ENCODE measurements at regions not wholly inside any gene's neighbourhood (a gene's known extent, or its start where the extent isn't known, plus 50 kb on each side); places are given as distances from the start of the nearest gene placed in this dataset.

DNA sequence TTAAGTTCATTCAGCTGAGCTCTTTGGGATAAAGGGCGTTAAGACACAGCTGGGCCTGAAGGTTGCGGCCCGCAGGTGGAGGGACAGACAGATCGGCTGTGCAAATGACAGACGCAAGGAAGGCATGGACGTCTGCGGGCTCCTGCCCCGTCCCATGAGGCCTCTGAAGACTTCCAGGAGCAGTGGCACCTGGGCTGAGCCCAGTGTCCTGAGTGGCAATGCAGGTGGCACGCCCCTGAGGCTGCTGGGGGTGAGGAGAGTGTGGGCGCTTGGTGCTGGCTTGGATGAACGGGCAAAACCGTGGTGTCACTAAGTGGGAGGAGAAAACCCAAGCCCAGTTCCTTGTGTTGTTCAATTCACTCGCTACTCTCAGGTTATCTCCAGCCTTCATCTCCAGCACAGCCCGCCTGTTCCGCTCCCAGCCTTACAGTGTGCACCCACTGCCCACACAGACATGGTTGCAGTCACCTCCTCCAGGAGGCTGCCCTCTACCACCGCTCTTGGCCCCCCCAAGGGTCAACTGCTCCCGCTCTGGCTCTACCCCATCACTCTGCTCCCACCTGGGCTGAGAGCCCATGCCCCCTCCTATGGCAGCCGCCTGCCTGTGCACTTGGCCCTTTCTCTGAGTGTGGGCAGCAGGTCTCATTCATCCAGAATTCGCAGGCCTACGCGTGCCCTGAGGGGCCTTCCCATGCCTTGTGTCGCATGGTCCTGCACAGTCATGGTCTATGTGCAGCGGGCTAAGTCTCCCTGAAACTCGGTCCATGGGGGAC, 50.3 kb downstream of the PTGR3 start:
- Histone ChIP-seq H3K27me3 (replicated peaks) (no peaks in the 10 kb centered on the region), H3K4me3 (no peak overlapping the region), H3K4me1 (replicated peaks) (peaks cover 10% of the 10 kb centered on the region), H3K36me3 (no peaks in the 10 kb centered on the region), H3K9me3 (replicated peaks) (no peaks in the 10 kb centered on the region), H3K27ac (no peak overlapping the region)
- DNase-seq (ENCODE audit: low read depth in 1 of 2, low spot score in 2 of 2) = no peak

DNA sequence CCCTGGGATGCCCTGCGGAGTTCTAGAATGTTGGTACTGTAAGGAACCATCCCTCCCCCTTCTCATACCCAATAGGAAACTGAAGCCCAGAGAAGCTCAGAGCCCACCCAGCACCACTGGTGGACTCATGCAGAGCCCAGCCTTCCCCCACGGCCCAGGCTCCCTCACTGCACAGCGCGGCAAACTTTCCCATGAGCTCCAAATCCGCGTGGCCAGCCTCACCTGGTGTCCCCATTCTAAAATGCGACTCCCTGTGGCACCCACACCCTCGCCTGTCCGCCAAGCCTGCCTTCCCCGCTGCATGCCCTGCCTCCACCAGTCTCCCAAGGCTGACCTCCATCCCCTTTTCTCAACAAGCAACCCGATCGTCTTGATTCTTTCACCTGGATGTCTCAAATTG, 51.1 kb downstream of the PTGR3 start:
- H3K4me3 ChIP-seq = no peak overlapping the region
- H3K4me1 ChIP-seq (replicated peaks) = peaks cover 10% of the 10 kb centered on the region
- no peaks in the 10 kb centered on the region for H3K9me3 ChIP-seq (replicated peaks)
- no peaks in the 10 kb centered on the region for H3K36me3 ChIP-seq
- no peak for DNase-seq (ENCODE audit: low read depth in 1 of 2, low spot score in 2 of 2)
- H3K27ac ChIP-seq = no peak overlapping the region
- H3K27me3 ChIP-seq (replicated peaks) = no peaks in the 10 kb centered on the region

DNA sequence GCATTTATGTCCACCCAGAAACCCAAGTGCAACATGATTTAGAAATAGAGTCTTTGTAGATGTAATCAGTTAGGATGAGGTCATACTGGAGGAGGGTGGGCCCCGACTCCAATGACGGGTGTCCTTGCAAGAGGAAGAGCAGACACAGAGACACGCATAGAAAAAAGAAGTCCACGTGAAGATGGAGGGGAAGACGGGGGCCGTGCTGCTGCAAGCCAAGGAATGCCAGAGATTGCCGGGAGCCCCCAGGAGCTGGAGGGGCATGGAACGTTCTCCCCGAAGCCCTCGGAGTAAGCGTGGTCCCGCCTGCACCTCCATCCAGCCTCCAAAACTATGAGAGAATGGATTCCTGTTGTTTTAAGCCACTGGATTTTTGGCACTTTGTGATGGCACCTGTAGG, 51.6 kb downstream of the PTGR3 start:
- Histone ChIP-seq H3K4me3 (no peak overlapping the region), H3K36me3 (no peaks in the 10 kb centered on the region), H3K27me3 (replicated peaks) (no peaks in the 10 kb centered on the region), H3K4me1 (replicated peaks) (peaks cover 10% of the 10 kb centered on the region), H3K9me3 (replicated peaks) (no peaks in the 10 kb centered on the region), H3K27ac (no peak overlapping the region)
- DNase-seq (ENCODE audit: low read depth in 1 of 2, low spot score in 2 of 2) = no peak

DNA sequence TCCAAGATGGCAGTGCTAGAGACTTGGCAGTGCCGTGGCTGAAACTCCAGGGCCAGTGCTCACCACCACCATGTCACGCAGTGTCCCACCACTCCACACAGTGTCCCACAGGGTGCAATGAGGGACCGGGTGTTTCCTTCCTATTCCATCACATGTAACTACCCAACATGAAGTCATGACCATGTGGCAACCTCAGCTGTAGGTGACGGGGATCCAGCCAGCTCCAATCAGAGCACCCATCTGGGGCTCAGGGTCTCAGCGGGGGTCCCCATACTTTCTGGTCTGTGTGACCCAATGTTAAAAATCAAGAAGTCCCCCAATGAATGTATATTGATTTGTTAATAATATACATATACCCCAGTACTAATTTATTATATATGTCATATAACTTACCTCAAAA, 52.1 kb downstream of the PTGR3 start:
- Histone ChIP-seq H3K4me1 (replicated peaks) (peaks cover 6% of the 10 kb centered on the region), H3K27me3 (replicated peaks) (no peaks in the 10 kb centered on the region), H3K36me3 (no peaks in the 10 kb centered on the region), H3K9me3 (replicated peaks) (no peaks in the 10 kb centered on the region), H3K27ac (no peak overlapping the region), H3K4me3 (no peak overlapping the region)
- no peak for DNase-seq (ENCODE audit: low read depth in 1 of 2, low spot score in 2 of 2)

DNA sequence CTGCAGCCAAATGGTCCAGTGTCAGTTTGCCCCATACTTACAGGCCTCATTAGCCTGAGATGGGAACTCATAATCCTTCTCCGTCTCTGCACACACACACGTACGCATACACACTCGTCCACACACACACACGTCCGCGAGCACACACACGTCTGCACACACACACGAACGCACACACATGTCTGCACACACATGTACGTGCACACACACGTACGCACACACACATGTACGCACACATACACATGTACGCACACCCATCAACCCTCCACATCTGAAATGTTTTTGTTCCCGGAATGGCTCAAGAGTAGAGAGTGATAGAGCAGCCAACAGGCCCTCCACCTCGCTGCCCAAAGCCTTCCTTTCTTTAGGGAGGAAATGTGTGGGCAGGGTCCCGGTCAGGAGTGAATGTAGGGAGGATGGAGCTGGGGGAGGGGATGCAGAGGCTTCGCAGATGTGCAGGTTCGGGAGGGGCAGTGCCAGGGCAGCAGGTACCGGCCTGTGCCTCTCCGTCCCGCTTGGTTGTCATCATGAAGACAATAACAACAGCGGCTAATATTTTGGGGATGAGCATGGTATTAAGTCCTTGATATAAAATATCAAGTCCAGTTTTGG, 52.7 kb downstream of the PTGR3 start:
- Histone ChIP-seq H3K4me1 (replicated peaks) (peaks cover 6% of the 10 kb centered on the region; the same call in 1 of the 2 replicates), H3K4me3 (no peak overlapping the region), H3K27ac (no peak overlapping the region), H3K36me3 (no peaks in the 10 kb centered on the region), H3K9me3 (replicated peaks) (no peaks in the 10 kb centered on the region), H3K27me3 (replicated peaks) (no peaks in the 10 kb centered on the region)
- DNase-seq (ENCODE audit: low read depth in 1 of 2, low spot score in 2 of 2) = no peak

DNA sequence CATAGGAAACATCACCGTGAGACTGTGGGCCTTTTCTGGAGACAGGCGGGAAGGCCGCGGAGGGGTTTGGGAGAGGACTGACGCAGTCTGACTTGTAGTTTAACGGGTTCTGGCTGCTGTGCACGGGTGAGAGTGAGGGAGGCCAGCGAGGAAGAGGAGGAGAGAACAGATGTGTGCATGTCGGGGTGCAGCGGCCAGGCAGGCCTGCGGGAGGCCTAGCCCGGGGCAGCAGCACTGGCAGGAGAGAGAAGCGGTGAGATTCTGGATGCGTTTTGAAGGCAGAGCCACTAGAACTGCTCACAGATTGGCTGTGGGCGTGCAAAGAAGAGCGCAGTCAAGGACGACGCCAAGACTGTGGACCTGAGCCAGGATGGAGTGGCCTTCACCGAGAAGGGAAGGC, 53.9 kb downstream of the PTGR3 start:
- no peaks in the 10 kb centered on the region for H3K9me3 ChIP-seq (replicated peaks)
- no peak overlapping the region for H3K27ac ChIP-seq
- no peaks in the 10 kb centered on the region for H3K4me1 ChIP-seq (replicated peaks)
- H3K4me3 ChIP-seq = no peak overlapping the region
- no peak for DNase-seq (ENCODE audit: low read depth in 1 of 2, low spot score in 2 of 2)
- no peaks in the 10 kb centered on the region for H3K27me3 ChIP-seq (replicated peaks)
- H3K36me3 ChIP-seq = no peaks in the 10 kb centered on the region

DNA sequence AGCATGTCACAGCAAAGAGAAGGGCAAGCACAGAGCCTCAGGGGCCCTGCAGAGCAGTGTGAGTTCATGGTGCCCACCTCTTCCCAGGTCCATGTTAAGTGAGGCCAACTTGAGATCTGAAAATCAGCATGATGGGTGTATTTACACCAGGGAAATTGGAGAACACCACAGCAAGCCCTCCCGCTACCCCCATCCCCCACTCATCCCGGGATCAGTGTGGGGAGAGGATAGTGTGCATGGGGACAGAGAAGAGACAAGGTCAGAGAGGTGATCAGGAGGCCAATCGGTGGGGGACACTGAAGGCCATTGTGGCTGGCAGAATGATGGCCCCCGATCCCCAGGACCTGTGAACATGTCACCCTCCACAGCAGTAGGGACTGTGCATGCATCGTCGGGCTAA, 54.7 kb downstream of the PTGR3 start:
- no peak overlapping the region for H3K27ac ChIP-seq
- H3K4me3 ChIP-seq = no peak overlapping the region
- DNase-seq (ENCODE audit: low read depth in 1 of 2, low spot score in 2 of 2) = no peak
- H3K27me3 ChIP-seq (replicated peaks) = no peaks in the 10 kb centered on the region; the same call in 1 of the 2 replicates
- no peaks in the 10 kb centered on the region for H3K4me1 ChIP-seq (replicated peaks)
- H3K36me3 ChIP-seq = no peaks in the 10 kb centered on the region
- H3K9me3 ChIP-seq (replicated peaks) = no peaks in the 10 kb centered on the region

DNA sequence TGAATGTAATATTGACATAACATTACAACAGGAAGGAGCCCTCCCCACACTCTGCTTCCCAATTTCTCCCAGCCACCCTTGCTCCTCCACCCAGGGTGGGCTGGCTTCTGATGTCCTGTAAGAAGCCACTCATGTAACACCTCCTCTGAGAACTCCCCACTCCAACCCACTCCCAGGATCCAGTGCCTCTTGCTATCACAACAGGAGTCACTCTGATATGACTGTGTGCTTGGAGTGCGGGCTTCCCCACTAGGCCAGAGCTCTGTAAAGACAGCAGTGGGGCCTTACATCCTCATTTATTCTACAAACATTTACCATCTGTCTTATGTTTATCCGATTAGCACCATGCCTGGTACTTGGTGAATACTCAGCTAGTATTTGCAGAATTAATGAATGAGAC, 65.1 kb downstream of the PTGR3 start:
- Histone ChIP-seq H3K4me3 (no peak overlapping the region), H3K4me1 (replicated peaks) (no peaks in the 10 kb centered on the region), H3K36me3 (no peaks in the 10 kb centered on the region), H3K27ac (no peak overlapping the region), H3K9me3 (replicated peaks) (0 out of 2 replicates have a peak, but pooled peaks cover 4% of the 10 kb centered on the region), H3K27me3 (replicated peaks) (0 out of 2 replicates have a peak, but pooled peaks cover under 1% of the 10 kb centered on the region)
- no peak for DNase-seq (ENCODE audit: low read depth in 1 of 2, low spot score in 2 of 2)

DNA sequence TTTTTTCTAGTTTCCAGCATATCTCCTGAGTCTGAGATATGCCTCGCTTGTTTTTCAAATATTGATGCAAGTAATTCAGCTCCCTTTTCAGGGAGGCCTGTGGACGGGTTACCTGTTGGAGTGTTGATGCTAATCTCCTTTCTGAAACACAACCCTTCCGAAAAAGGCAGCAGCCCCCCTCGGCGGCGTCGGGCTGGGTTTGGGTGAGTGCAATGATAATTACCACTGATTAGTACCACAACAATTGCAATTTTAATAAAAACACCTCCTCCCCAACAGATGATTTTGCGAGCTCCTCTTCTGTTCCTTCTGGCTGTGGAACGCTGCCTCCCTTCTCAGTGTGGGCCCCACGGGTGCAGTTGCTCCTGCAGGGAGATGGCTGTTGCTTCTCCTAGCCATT, 66.3 kb downstream of the PTGR3 start:
- H3K27me3 ChIP-seq (replicated peaks) = 0 out of 2 replicates have a peak, but pooled peaks cover 4% of the 10 kb centered on the region
- H3K4me3 ChIP-seq = no peak overlapping the region
- DNase-seq (ENCODE audit: low read depth in 1 of 2, low spot score in 2 of 2) = no peak
- no peaks in the 10 kb centered on the region for H3K4me1 ChIP-seq (replicated peaks)
- H3K9me3 ChIP-seq (replicated peaks) = 0 out of 2 replicates have a peak, but pooled peaks cover 4% of the 10 kb centered on the region
- H3K27ac ChIP-seq = no peak overlapping the region
- no peaks in the 10 kb centered on the region for H3K36me3 ChIP-seq

DNA sequence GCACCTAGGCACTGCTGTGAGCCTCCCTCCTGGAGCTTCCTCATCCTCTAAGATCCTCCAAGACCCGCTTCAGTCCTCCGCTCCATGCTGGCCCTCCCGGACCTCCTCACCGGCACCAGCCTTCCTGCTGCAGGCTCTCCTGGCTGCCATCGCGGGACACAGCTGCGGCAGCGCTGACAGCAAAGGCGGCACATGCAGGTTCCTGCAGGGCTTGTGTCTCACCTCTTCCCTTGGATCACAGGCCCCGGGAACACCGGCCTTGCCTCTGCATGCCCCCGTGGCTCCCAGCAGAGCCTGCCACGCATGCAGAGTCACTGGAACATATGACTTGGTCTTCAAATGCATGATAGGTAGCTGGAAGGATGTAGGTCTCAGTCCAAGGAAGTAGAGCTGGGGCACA, 67.2 kb downstream of the PTGR3 start:
- no peak overlapping the region for H3K27ac ChIP-seq
- H3K4me3 ChIP-seq = no peak overlapping the region
- DNase-seq (ENCODE audit: low read depth in 1 of 2, low spot score in 2 of 2) = no peak
- 0 out of 2 replicates have a peak, but pooled peaks cover 4% of the 10 kb centered on the region for H3K27me3 ChIP-seq (replicated peaks)
- H3K36me3 ChIP-seq = no peaks in the 10 kb centered on the region
- H3K4me1 ChIP-seq (replicated peaks) = no peaks in the 10 kb centered on the region
- 0 out of 2 replicates have a peak, but pooled peaks cover 4% of the 10 kb centered on the region for H3K9me3 ChIP-seq (replicated peaks)

DNA sequence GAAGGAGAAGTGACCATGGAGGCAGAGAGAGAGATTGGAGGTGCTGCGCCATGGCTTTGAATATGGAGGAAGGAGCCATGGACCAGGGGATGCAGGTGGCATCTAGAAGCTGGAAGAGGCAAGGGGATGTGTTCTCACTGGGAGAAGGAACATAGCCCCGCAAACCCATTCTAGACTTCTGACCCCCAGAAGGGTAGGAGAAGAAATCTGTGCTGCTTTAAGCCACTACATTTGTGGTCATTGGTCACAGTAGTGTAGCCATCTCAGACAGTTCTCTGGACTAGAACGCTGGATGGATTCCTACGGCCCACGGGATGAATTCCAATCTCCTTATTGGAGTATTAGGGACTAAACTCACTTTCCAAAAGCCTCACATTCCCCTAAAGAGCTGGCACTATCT, 67.8 kb downstream of the PTGR3 start:
- Histone ChIP-seq H3K9me3 (replicated peaks) (0 out of 2 replicates have a peak, but pooled peaks cover 4% of the 10 kb centered on the region), H3K4me1 (replicated peaks) (no peaks in the 10 kb centered on the region)

DNA sequence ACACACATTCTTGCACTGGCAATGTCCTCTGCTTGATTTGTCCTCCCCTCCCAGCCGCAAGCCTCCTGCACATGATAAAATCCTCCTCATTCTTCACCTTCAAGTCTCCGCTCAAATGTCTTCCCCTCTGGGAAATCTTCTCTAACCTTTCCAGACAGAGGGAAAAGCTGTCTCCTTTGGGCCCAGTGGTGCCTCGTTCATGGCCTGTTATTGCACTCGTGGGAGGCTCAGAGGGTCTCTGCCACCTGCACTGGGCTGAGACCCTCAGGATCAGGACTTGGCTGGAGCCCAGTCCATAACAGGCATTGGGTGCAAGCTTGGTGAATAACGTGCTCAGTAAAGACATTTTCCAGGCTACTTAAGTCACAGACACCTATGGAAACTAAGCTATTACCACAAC, 68.6 kb downstream of the PTGR3 start:
- Histone ChIP-seq H3K36me3 (no peaks in the 10 kb centered on the region), H3K9me3 (replicated peaks) (0 out of 2 replicates have a peak, but pooled peaks cover 4% of the 10 kb centered on the region), H3K27me3 (replicated peaks) (0 out of 2 replicates have a peak, but pooled peaks cover 4% of the 10 kb centered on the region), H3K27ac (no peak overlapping the region), H3K4me1 (replicated peaks) (no peaks in the 10 kb centered on the region), H3K4me3 (no peak overlapping the region)
- DNase-seq (ENCODE audit: low read depth in 1 of 2, low spot score in 2 of 2) = no peak

More for the DNA sequence above, 67.8 kb downstream of the PTGR3 start:
- no peak overlapping the region for H3K27ac ChIP-seq
- 0 out of 2 replicates have a peak, but pooled peaks cover 4% of the 10 kb centered on the region for H3K27me3 ChIP-seq (replicated peaks)
- H3K36me3 ChIP-seq = no peaks in the 10 kb centered on the region
- DNase-seq (ENCODE audit: low read depth in 1 of 2, low spot score in 2 of 2) = no peak
- H3K4me3 ChIP-seq = no peak overlapping the region

DNA sequence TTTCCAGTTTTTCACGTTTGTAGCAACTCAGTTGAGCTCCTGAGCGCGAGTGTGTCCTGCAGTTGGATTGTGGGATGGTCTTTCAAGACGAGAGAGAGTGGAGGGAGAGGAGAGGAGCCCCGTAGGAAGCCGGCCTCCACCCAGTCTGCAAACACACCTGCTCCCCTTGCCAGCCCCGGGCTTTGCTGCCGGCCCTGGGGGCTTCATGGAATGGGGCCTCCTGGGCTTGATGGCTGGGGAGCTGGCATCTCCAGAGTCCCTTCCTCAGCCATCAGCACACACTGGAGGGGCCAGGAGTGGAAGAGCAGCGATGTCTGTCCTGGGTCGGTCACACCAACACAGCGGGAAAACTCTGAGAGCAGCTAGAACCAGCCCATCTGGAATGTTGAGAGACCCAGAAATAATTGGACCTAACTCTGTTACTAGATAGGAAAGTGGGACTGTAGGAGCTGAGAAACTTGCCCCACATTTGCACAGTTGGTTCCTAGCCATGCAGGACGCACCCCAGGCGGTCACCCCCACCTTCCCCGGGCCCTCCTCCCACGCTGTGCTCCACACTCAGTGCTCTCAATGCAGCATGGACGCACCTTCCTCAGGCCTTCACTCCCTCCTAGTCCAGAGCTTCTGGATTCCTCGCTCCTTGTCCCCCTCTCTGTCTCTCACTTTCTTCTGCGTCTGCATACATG, 69.6 kb downstream of the PTGR3 start:
- no peak for DNase-seq (ENCODE audit: low read depth in 1 of 2, low spot score in 2 of 2)
- no peak overlapping the region for H3K27ac ChIP-seq
- 0 out of 2 replicates have a peak, but pooled peaks cover 4% of the 10 kb centered on the region for H3K27me3 ChIP-seq (replicated peaks)
- no peak overlapping the region for H3K4me3 ChIP-seq
- no peaks in the 10 kb centered on the region for H3K4me1 ChIP-seq (replicated peaks)
- H3K36me3 ChIP-seq = no peaks in the 10 kb centered on the region
- H3K9me3 ChIP-seq (replicated peaks) = no peaks in the 10 kb centered on the region
